HG03432 (cell line): ENCODE measurements at regions not wholly inside any gene's neighbourhood (a gene's known extent, or its start where the extent isn't known, plus 50 kb on each side); places are given as distances from the start of the nearest gene placed in this dataset.
"Not testable (repeated sequence)": the region's sequence is repeated elsewhere in the genome, so short reads cannot be mapped to it uniquely, and the experiment has no call there.

Experiments
- ATAC-seq: cut with Tn5 transposase; IDR thresholded peaks from one replicate; pipeline ENCODE4 v1.9.1; 2021; ENCODE audit warnings: mild to moderate bottlenecking, moderate library complexity; ENCODE audit not compliant: unreplicated experiment

DNA sequence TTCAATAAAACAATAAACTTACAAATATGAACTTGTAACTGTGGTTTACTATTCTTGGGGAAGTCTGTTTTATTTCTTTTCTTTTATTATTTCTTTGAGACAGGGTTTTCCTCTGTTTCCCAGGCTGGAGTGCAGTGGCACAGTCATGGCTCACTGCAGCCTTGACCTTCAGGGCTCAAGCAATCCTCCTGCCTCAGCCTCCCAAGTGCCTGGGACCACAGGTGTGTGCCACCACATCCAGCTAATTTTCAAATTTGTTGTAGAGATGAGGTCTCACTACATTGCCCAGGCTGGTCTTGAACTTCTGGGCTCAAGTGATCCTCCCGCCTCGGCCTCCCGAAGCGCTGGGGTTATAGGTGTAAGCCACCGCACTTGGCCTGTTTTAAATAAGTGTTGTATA is 343.4 kb downstream of the SOX9 start:
- not testable (repeated sequence) for ATAC-seq

- ATAC-seq = peak; percentile 51
Measured at GRCh38 chr17:72465191-72466024, 344.6 kb downstream of the SOX9 start.

DNA sequence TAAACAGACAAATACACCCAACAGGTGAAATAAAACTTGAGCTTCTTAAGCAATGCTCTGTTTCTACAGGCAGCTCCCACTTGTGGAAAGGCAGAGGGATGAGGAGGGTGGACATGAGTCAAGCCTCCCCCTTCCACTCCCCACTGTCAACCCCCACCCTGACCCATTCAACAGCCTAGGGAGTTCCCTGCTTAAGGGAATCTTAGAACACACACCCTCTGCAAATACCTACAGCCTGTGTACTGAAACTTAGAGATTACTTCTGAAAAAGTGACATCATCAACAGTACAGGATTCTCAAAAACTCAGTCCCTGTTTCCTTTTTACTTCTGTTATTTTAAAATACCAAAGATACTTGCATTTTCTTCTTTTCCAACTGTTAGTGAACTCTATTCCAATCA is 345.4 kb downstream of the SOX9 start:
- peak; percentile 66 for ATAC-seq

GRCh38 chr17:72466606-72467005 is 345.8 kb downstream of the SOX9 start:
- ATAC-seq = peak; percentile 1

GRCh38 chr17:72467841-72468653 is 347.2 kb downstream of the SOX9 start:
- no peak for ATAC-seq

DNA sequence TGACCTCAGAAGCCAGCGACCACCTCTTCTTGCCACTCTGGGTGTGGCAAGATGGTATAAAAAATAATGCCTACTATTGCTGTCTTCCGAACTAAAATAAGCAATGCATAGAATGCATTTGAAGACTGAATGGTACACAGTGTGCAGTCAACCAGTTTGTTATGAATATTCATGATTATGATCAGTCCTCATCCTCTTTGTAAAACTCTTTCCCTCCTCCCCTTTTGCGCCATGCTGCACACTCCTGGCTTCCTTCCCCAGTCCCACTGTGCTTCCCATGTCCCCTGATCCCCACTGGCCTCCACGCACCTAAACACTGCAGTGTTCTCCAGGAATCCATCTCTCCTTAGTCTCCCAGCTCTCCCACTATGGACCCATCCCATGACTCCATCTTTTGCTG is 348.0 kb downstream of the SOX9 start:
- ATAC-seq = no peak

DNA sequence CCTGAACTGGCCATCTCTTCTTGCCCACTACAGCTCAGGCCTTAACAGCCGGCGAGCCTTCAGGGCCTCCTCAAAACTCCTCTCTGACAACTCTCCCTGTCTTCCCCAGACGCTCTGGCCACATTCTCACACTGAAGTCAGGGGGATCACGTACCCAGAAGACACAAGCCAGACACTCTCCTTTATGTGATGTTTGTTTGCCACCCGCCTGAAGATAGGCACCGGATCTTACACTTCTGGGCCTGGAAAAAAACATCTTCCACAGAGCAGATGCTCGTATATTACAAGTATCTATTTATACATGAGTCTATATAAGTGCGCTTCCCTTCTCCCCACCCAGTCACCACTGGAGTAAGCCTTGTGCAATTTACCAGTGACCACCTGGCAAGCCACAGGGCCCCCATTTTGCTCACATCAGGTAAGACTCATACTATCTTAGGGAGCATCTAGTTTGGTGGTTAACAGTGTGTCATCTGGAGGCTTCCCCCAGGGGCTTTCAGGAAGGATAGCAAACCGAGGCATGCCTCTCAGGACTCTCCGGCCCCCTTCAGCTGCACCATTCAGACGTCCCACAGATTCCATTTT is 349.4 kb downstream of the SOX9 start:
- ATAC-seq = no peak

- no peak for ATAC-seq
Measured at GRCh38 chr17:72470734-72471133, 349.9 kb downstream of the SOX9 start.

GRCh38 chr17:72471296-72471695 is 350.5 kb downstream of the SOX9 start:
- ATAC-seq = no peak

DNA sequence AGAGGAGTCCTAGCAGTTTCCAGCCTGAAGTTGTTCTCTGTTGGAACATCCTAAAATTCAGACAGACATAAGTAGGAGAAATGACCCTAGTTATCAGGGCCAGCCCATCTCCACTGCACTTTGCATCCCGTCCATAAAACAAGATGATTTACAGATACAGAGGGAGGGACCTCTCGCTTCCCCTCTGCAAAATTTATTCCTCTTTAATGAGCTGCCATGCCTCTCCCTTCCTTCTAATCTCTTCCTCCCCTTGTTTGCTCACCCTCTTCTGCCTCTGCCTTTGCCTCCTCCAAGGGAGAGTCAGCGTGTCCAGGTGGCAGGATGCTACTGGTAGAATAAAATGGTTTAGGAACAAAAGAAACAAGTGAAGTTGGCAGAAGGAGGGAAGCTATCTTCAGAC is 351.3 kb downstream of the SOX9 start:
- no peak for ATAC-seq

DNA sequence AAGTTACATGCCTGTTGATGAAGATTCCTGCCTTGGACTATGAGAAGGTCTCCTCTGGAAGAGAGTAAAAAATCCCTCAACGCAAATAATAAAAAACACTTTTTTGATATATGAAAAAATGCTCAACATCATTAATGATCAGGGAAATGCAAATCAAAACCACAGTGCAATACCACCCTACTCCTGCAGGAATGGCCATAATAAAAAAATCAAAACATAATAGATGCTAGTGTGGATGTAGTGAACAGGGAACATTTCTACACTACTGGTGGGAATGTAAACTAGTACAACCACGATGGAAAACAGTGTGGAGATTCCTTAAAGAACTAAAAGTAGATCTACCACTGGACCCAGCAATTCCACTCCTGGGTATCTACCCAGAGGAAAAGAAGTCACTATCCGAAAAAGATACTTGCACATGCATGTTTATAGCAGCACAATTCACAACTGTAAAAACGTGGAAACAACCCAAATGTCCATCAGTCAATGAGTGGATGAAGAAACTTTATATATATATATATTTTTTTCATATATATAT is 352.1 kb downstream of the SOX9 start:
- not testable (repeated sequence) for ATAC-seq

- ATAC-seq = no peak
Measured at GRCh38 chr17:72474243-72474642, 353.4 kb downstream of the SOX9 start.

- ATAC-seq = no peak
Measured at GRCh38 chr17:72474719-72475477, 354.1 kb downstream of the SOX9 start.

DNA sequence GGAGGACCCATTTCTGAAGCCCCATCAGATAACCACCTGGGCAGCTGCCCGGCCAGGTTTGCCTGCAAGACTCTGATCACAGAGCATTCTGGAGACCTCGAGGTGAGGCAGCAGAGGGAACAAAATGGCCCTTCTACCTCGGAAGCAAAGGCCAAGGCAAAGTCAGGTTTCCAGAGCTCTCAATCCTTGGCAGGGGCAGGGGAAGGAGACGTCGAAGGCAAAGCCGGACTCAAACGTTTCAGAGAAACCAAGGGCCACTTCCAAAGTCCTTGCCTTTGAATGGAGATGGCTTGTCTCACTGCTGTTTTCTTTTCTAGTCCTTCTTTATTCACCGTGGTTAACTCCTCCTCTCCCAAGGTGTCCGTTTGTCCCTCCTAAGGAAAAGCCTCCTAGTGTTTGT is 355.3 kb downstream of the SOX9 start:
- ATAC-seq = no peak

DNA sequence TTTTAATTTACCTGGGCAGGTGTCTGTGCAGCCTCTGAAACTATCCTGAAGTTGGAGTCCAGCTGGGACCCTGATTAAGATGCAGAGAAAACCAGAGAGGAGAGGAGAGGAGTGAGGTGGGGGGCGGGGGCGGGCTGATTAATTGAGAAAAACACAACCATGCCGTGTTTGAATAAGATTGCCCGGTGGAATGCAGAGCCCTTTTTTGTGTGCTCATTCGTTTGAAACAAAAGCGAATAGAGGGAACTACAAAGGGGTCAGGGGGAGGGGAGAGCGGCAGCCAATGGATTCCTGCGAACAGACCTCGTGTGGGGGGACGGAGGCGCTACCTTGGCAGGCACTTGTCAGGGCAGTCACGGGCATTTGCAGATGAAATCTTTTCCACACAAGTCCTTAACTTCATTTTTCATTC is 355.8 kb downstream of the SOX9 start:
- ATAC-seq = no peak

GRCh38 chr17:72477491-72477890 is 356.7 kb downstream of the SOX9 start:
- ATAC-seq = no peak

DNA sequence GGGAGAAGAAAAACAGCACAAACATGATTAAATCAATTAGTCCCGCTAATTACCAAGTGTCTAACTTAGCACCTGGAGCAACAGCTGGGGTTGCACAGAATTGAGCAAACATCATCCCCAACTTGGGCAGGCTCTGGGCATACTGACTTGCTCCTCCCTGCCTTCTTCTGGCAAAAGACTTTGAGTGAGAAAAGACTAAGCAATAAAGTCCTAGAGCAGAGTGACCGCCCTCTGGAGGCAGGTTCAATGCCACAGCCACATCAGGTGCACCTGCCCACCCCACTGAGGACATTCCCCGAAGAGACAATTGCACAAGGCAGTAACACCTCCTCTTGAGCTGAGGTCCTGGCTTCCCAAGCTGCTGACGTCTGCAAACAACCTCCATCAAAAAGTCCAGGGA is 358.3 kb downstream of the SOX9 start:
- ATAC-seq = peak; percentile 42

GRCh38 chr17:72481572-72481971 is 360.8 kb downstream of the SOX9 start:
- no peak for ATAC-seq

DNA sequence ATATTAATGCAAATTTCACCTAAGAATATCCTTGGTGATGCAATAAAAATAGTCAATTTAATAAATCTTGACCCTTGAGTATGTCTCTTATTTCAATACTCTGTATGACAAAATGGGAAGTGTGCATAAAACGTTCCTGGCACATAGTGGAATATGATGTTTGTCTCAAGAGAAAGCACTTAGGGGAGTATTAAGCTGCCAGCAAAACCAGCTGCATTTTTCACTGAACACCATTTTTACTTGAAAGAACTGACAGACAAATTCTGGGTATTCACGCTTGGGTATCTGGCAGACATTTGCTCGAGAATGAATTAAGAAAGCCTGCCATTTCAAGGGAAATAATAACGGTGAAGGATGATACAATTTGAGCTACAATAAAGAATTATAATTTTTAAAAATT is 364.8 kb downstream of the SOX9 start:
- no peak for ATAC-seq

DNA sequence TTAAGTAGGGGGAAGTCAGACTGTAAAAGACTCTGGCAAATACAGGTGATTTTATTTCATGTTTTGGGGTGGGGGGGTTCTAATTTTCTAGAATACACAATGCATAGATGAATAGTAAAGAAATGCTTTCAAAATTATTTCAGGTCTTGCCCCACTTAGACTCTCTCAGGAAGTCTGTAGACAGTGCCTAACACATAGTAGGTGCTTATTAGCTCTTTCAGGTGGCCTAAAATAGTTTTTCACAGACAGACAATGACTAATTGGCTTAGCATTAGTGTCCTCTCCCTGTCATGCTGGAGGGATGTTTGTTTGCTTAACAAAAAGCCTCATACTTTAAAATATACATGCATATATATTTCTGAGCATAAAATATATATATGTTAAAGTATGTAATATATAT is 366.0 kb downstream of the SOX9 start:
- ATAC-seq = no peak
